GM18511 (cell line): ENCODE measurements at regions not wholly inside any gene's neighbourhood (a gene's known extent, or its start where the extent isn't known, plus 50 kb on each side); places are given as distances from the start of the nearest gene placed in this dataset.
"Not testable (repeated sequence)": the region's sequence is repeated elsewhere in the genome, so short reads cannot be mapped to it uniquely, and the experiment has no call there.

Experiments
- ATAC-seq: cut with Tn5 transposase; IDR thresholded peaks from one replicate; pipeline ENCODE4 v1.9.1; 2021; ENCODE audit warnings: mild to moderate bottlenecking, moderate library complexity; ENCODE audit not compliant: unreplicated experiment

GRCh38 chr1:41994195-41994894 is 75.6 kb upstream of the HIVEP3 start:
- no peak for ATAC-seq

- ATAC-seq = no peak
Observed at GRCh38 chr1:41983451-41983850, 64.7 kb upstream of the HIVEP3 start.

GRCh38 chr1:41981796-41982195 is 63.1 kb upstream of the HIVEP3 start:
- no peak for ATAC-seq

- ATAC-seq = no peak
Observed at GRCh38 chr1:41980827-41981653, 62.3 kb upstream of the HIVEP3 start.

GRCh38 chr1:41978986-41979385 is 60.3 kb upstream of the HIVEP3 start:
- ATAC-seq = no peak

- ATAC-seq = no peak
Observed at GRCh38 chr1:41977326-41977725, 58.6 kb upstream of the HIVEP3 start.

GRCh38 chr1:41976671-41977070 is 57.9 kb upstream of the HIVEP3 start:
- no peak for ATAC-seq

GRCh38 chr1:41975850-41976569 is 57.3 kb upstream of the HIVEP3 start:
- ATAC-seq = no peak

GRCh38 chr1:41975121-41975520 is 56.4 kb upstream of the HIVEP3 start:
- ATAC-seq = no peak

- not testable (repeated sequence) for ATAC-seq
Observed at GRCh38 chr1:41968557-41968956, 49.8 kb upstream of the HIVEP3 start.
